ENCODE measurements at regions not wholly inside any gene's neighbourhood (a gene's known extent, or its start where the extent isn't known, plus 50 kb on each side); places are given as distances from the start of the nearest gene placed in this dataset.

- H2BK20ac ChIP-seq (ENCODE audit: low read depth, low read length, poor library complexity, severe bottlenecking), result no peak overlapping the region
- no peaks in the 10 kb centered on the region for H3K27me3 ChIP-seq (ENCODE audit: insufficient read depth, low read length)
- H3K27ac ChIP-seq (ENCODE audit: insufficient read length, low read depth, low read length), result no peak overlapping the region
- H3K9ac ChIP-seq (ENCODE audit: extremely low read depth, insufficient read length, low read length), result no peak overlapping the region
- H2BK12ac ChIP-seq (ENCODE audit: insufficient read length, low read depth, low read length), result no peak overlapping the region
- no peak overlapping the region for H3K56ac ChIP-seq (ENCODE audit: insufficient read length, low read depth, low read length)
- no peak overlapping the region for H3K4me2 ChIP-seq (ENCODE audit: insufficient read depth, insufficient read length, low read length)
- no peak overlapping the region for H3K23ac ChIP-seq (ENCODE audit: insufficient read length, low read depth, low read length)
- no peak for TF ChIP-seq CTCF (conservative IDR thresholded peaks at IDR 0.05)
- peak overlapping the region; percentile 12; the same call in 1 of the 2 replicates for H3K14ac ChIP-seq (ENCODE audit: insufficient read depth, low read length)
- Mint-ChIP-seq H3K27me3 (ENCODE audit: low read depth) (no peaks in the 10 kb centered on the region), H3K36me3 (ENCODE audit: insufficient read depth in 1 of 3, low read depth in 3 of 3) (peaks cover 0 to 4% (median 2%) of the 10 kb centered on the region in 3 experiments; a peak in 4 of 7 replicates), H3K4me3 (no peak overlapping the region), H3K27ac (no peak overlapping the region; a peak in 1 of 7 replicates), H3K9me3 (peaks cover 6 to 8% of the 10 kb centered on the region in 2 experiments; a peak in 4 of 5 replicates), H3K4me1 (peaks cover 4 to 10% of the 10 kb centered on the region in 2 experiments)
- no peak overlapping the region for H4K5ac ChIP-seq (ENCODE audit: insufficient read length, low read depth, low read length)
- no peaks in the 10 kb centered on the region for H3K79me1 ChIP-seq (ENCODE audit: insufficient read depth, low read depth, low read length, poor library complexity, severe bottlenecking)
- no peak overlapping the region for H3T11ph ChIP-seq (ENCODE audit: low read length)
- H2AK5ac ChIP-seq (ENCODE audit: insufficient read length, low read length), result no peak overlapping the region
- H2BK120ac ChIP-seq (ENCODE audit: low read depth, low read length, poor library complexity, severe bottlenecking), result no peak overlapping the region
- no peak overlapping the region for H2AFZ ChIP-seq (ENCODE audit: low read length)
- no peaks in the 10 kb centered on the region for H4K20me1 ChIP-seq (ENCODE audit: control insufficient read depth, insufficient read depth, insufficient read length)
- H3K79me2 ChIP-seq (ENCODE audit: insufficient read depth, low read length), result no peaks in the 10 kb centered on the region
- no peaks in the 10 kb centered on the region for H3K23me2 ChIP-seq (ENCODE audit: insufficient read length, low read depth, low read length, poor library complexity, severe bottlenecking)
- no peaks in the 10 kb centered on the region for H3K4me1 ChIP-seq (ENCODE audit: insufficient read depth, low read length)
- DNase-seq, result no peak
- no CpG with 5 or more reads among the region's 5 CpGs for WGBS (ENCODE audit: extremely low coverage, insufficient read length, low lambda C conversion rate)
- H2BK5ac ChIP-seq (ENCODE audit: insufficient read length, low read length), result no peak overlapping the region
- H4K91ac ChIP-seq (ENCODE audit: insufficient read length, low read depth, low read length), result no peak overlapping the region
- H3K4ac ChIP-seq (ENCODE audit: low read depth, low read length), result no peak overlapping the region
- no peaks in the 10 kb centered on the region for H3K9me3 ChIP-seq (ENCODE audit: control insufficient read depth, low read depth, low read length)
- H2BK15ac ChIP-seq (ENCODE audit: low read depth, low read length), result no peak overlapping the region
- H3K18ac ChIP-seq (ENCODE audit: insufficient read length, low read depth, low read length), result no peak overlapping the region
- no peak overlapping the region for H4K8ac ChIP-seq (replicated peaks; ENCODE audit: insufficient read length, low read depth, low read length)
Observed at GRCh38 chr3:78268716-78269668, 1229.1 kb downstream of the ROBO2 start.
